NCI-H187 (cell line): ENCODE measurements at regions not wholly inside any gene's neighbourhood (a gene's known extent, or its start where the extent isn't known, plus 50 kb on each side); places are given as distances from the start of the nearest gene placed in this dataset.

Experiments
- DNase-seq, 2 experiments: peaks; one replicate each; lab custom pipeline; 2025; lab: John Stamatoyannopoulos, UW

DNA sequence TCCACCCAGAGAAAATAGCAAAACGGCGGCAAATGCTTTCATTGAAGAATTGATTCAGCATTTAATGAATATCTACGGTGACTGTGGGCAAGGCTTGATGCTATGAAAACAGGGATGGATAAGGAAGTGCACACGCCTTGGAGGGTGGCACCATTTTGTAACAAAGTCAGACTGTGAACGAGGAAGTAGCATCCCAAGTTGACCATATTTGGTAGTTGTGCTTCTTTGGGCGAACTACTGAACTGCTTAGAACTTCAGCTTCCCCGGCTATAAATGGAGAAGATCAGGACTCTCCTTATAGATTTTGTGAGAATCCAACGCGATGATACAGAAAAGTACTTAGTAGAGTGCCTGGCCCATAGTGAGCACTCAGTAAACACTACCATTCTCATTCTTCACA lies 303.2 kb downstream of the MAF start:
- no peak for DNase-seq

- DNase-seq = no peak
Measured at GRCh38 chr16:79296491-79296890, 304.0 kb downstream of the MAF start.

- no peak for DNase-seq
Measured at GRCh38 chr16:79295746-79296145, 304.8 kb downstream of the MAF start.

DNA sequence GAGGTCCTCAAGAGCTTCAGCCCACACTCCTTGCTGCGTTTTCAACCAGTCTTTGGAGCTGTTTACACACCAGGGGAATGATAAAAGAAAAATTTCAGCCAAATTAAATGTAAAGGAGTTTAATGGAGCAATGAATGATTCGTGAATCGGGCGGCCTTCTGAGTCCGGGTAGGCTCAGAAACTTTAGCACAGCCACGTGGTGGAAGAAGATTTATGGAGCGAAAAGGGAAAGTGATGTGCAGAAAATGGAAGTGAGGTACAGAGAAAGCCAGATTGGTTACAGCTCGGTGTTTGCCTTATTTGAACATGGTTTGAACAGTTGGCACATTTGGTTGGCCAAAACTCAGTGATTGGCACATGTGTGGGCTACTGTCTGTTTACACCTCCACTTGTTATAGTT lies 305.4 kb downstream of the MAF start:
- no peak for DNase-seq

GRCh38 chr16:79294568-79294967 lies 306.0 kb downstream of the MAF start:
- DNase-seq = no peak

DNA sequence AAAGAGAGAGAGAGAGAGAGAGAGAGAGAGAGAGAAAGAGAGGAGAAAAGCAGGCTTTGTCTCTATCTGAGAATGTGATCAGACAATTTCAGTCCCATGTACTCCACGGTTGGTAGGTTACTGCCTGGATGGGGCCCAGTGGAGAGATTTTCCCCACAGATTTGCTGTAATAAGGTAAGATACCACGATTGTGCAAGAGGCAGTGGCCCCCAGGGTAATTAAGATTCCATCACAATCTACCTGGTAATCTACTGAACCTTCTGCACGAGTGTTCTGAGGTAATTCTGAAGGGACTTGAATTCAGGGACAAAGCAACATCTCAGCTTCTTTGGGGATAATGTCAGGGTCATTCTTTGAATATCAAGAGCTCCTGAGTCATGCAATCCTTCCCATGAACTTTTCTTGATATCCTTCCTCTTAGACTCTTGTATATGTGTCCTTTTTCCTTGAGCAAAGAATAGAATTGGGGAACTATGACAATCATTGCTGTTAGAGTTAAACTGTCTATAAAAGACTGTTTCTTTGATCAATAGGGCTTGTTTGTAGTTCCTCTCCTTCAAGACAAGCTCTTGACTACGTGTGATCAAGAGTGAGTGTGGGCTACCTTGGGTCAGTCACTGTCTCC lies 306.6 kb downstream of the MAF start:
- DNase-seq = no peak

GRCh38 chr16:79288066-79288465 lies 312.5 kb downstream of the MAF start:
- no peak for DNase-seq

DNA sequence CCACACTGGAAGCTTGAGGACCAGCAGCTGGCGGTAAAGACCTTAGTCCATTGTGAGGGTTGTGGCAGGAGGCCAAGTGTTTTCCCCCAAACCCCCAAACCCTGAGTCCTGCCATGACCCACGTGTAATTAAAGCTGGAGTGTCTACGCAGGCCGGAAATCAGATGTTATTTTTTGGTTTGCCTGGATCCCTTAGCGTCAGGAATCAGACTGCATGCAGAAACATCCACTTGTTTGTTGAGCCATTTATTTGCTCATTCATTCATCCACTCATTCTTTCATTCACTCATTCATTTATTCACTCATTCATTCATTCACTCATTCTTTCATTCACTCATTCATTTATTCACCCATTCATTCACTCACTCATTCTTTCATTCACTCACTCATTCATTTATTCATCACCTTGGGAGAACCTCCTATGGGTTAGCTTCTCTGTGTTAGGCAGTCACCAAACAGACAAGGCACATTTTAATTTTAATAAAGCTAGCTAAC lies 313.1 kb downstream of the MAF start:
- no peak for DNase-seq

DNA sequence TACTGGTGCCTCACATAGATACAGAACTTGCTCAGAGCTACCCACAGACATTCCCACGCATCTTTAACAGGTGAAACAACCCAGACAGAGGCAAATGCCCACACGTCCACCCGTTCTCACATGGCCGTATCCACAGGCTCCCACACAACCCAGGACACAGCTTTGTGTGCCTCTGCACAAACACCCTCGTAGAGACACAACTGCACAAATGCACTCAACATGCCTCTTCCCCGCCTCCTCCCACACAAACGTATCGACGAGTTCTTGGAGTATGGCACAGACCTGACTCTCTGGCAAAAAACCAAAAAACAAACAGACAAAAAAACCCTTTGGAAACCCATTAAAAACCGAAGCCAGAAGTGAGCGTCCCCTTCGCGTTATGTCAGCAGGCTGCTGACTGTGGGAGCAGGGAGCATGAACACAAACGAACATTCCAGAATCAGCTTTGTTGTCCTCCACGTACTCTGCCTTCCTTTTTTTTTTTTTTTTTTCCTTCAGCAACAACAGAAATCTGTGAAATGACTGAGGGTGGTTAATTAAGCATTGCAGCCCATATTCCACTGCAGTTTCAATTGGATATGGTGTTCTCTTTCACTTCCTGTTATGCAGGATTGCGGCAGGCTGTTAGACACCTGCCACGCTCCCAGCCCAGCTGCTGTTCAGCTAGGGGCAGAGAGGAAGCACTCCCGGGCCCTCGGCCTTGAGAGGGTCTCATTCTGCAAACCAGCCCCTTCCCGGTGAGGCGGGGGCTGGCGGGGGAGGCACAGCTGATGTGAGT lies 313.7 kb downstream of the MAF start:
- peak; percentile 16 to 80 for DNase-seq

GRCh38 chr16:79284766-79285165 lies 315.8 kb downstream of the MAF start:
- no peak for DNase-seq

DNA sequence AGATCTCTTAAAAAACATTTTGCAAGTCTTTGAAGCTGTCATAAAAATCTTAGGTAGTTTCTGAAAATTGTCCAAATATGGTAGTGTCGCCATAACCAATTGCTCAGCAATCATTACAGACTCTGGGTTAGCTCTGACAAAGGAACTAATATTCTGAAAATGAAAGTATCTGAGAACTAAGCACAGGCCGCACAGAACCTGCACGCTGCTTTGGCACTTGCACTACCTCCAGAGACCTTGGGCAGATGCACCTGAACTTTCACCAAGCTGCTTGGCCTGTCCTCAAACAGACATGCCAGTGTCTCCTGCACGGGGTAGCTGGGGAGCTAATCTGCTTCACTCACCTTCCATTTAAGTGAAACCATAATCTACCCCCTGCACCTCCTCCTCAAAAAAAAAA lies 317.0 kb downstream of the MAF start:
- DNase-seq = no peak

- no peak for DNase-seq
Measured at GRCh38 chr16:79282806-79283205, 317.7 kb downstream of the MAF start.

- no peak for DNase-seq
Measured at GRCh38 chr16:79278506-79278905, 322.0 kb downstream of the MAF start.

- no peak for DNase-seq
Measured at GRCh38 chr16:79276501-79276900, 324.0 kb downstream of the MAF start.

DNA sequence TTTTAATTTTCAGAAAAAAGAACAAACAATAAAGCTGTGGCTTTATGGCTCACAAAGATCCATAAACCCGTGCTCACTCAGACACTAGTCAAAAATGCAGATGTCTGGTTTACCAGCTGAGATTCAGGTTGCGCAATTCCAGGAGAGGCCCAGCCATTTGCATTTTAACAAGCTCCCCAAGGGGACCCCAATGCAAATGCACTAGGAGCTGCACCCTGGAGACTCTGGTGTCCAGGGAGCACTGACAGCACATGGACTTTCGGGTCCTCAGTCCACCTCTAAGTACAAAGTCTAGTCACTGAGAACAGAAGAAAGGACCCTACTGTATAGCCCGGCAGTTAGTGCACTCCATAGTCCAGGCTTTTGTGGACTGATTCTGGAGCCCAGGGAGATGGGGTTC lies 326.3 kb downstream of the MAF start:
- DNase-seq = no peak

DNA sequence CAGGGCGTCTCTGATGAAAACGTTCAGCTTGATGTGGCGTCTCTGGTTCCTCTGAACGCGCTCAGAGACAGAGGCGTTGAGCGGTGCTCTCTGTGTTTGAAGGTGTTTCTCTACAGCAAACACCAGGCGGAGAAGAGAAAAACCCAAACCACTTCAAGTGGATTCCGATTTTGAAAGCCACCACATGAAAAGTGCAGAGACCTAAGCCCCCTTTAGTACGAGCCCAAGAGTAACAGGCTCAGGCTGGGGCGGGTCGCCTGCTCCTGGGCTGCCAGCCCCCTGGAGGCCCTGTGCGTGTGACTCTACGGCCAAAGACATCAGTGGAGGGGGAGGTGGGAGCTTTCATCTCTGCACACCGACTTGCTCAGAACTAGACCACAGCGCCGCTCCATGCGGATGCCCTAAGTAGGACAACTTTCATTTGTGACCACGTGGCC lies 328.4 kb downstream of the MAF start:
- no peak for DNase-seq

- DNase-seq = no peak
Measured at GRCh38 chr16:79271583-79271982, 329.0 kb downstream of the MAF start.

DNA sequence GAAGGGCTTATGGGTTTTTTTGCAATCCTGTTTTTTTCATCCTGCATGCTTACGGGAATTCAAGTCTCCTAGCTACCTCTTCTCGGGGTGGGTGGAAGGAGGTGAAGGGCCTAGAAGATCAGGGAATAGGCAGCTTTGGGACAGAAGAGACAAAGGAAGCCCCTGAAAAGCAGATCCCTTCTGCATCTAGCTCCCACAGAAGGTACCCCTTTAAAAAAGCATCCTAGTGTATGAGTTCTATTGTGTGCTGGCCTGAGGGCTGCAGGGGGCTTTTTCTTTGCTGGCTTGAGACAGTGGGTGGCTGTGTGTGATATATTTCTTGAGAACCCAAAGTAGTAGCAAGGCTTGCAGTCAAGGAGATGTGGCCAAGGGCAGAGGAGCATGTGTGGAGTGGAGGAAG lies 330.5 kb downstream of the MAF start:
- no peak for DNase-seq

DNA sequence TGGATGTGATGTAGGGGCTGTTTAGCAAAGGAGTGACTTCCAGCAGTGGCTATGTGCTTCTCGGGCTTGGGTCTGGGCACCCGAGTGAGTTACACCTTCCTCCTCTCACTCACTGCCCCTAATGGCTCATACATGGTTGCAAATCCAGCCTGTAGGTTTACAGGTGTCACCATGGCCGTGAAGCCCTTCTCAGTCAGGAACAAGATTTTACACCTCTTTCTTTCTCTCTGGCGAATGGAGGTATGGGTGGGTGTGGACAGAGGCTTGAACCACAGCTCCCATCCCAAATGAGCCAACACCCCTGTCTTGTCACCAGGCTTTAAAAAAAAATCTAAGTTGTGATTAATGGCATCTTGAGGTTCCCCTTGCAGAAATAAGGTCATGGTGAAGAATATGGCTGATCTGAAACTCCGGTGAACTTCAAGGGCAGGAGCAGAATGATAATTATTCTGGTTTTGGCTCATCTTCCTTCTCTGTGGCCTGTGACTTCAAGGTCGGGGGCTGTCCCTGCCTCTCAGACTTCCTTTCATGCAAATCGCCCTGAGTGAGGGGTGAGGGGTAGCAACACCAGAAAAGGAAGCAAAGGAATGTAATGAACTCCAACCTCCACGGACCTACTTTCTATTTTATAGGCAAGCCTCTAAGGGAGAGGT lies 331.2 kb downstream of the MAF start:
- no peak for DNase-seq

DNA sequence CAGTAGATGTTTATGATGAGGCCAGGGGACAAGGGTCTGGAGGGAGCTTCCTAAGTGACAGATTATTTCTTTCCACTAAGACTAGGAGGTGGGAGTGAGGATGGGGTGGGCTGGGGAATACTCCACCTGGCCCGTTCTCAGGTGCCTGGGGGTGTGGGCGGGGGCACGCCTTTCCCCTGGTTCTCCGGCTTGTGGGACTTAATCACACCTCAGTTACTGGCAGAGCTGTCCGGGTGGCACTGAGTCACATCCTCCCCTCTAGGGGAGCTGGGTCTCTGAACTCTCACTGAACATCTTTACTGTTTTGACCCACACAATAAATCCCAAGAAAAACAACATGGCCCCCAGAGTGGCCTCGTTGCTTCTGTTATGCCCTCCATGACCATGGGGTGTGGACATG lies 332.8 kb downstream of the MAF start:
- DNase-seq = no peak

DNA sequence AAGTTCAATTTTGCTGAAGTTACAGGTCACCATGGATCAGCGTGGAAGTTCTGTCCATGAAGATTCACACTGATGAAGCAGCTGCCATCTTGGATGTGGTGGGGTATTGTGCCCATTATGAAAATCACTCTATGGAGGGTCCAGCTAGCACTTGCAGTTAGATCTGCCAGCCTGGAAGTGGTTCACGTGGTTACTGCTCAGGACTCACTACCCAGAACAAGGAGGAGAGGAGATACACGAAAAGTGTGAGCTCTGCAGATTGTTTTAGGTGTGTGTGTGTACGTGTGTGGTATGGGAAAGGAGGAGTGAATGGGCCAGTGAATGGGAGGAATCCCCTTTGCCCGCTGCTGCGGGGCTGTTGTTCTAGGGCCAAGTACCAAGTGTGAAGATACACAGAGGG lies 333.4 kb downstream of the MAF start:
- DNase-seq = no peak

- DNase-seq = no peak
Measured at GRCh38 chr16:79265701-79266100, 334.8 kb downstream of the MAF start.

DNA sequence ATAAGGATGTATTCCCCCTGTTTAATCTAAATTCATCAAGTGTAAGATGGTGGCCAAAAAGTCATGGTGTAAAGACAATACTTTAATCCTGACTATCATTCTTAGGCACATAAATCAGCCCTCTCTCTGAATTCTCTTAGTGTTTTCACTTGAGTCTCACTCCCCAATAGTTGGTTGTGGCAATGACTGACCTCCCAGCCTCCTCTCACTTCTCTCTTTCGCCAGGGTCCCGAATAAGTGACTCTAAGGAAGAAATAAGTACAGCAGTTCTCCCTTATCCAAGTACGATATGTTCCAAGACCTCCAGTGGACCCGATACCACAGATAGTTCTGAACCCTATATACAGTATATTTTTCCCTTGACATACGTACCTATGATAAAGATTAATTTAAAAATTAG lies 335.3 kb downstream of the MAF start:
- no peak for DNase-seq
